ACC112 (cell line): ENCODE measurements at regions not wholly inside any gene's neighbourhood (a gene's known extent, or its start where the extent isn't known, plus 50 kb on each side); places are given as distances from the start of the nearest gene placed in this dataset.

Experiments used
- H2AFZ ChIP-seq: fragments of 200-600 bp; sonication (generic); one replicate; pipeline ENCODE4 v1.6.0; 2017; ENCODE audit warnings: antibody characterized with exemption, low read length; ENCODE audit not compliant: unreplicated experiment
- H3K27ac ChIP-seq: fragments of 200-600 bp; sonication (generic); 2 replicates; pipeline ENCODE4 v1.5.1; 2014; ENCODE audit warnings: low read depth, mild to moderate bottlenecking, antibody characterized with exemption, low read length, moderate library complexity
- H3K27me3 ChIP-seq: fragments of 200-600 bp; sonication (generic); 2 replicates; pipeline ENCODE4 v1.6.1; 2014; ENCODE audit warnings: mild to moderate bottlenecking, antibody characterized with exemption, low read length, moderate library complexity, mixed read lengths; ENCODE audit not compliant: insufficient read depth
- H3K36me3 ChIP-seq: fragments of 200-600 bp; sonication (generic); 2 replicates; pipeline ENCODE4 v1.6.1; 2016; ENCODE audit warnings: mild to moderate bottlenecking, antibody characterized with exemption, low read length, moderate library complexity, mixed read lengths; ENCODE audit not compliant: insufficient read depth
- H3K4me1 ChIP-seq: fragments of 200-600 bp; sonication (generic); one replicate; pipeline ENCODE4 v1.6.1; 2016; ENCODE audit warnings: low read length, mixed read lengths; ENCODE audit not compliant: insufficient read depth, unreplicated experiment, control insufficient read depth
- H3K4me3 ChIP-seq: fragments of 200-600 bp; sonication (generic); 2 replicates; pipeline ENCODE4 v1.5.1; 2014; ENCODE audit warnings: mild to moderate bottlenecking, low read depth, low read length
- H3K79me2 ChIP-seq: fragments of 200-600 bp; sonication (generic); one replicate; pipeline ENCODE4 v1.6.0; 2016; ENCODE audit warnings: low read length; ENCODE audit not compliant: control insufficient read depth, unreplicated experiment, insufficient read depth

DNA sequence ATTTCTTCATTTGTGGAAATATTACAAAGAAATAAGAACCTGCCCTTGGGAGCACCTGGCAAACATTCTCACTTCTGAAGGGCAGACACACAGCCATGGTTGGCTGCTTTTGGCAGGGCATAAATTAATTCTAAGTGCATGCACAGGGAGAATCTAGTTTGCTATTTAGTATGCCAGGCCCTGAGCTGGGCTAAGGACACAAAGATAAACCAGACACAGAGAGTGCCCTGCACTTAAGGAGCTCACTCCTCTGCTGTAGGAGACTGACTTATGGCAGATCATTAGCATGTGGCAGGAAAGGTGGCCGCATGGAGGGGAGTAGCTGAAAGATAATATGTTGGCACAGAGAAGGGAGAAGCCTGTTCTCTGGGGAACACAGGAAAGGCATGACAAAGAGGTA, 367.0 kb downstream of the LPIN1 start:
- peaks cover under 1% of the 10 kb centered on the region for H3K4me1 ChIP-seq
- no peak overlapping the region for H3K27ac ChIP-seq
- H2AFZ ChIP-seq = no peak overlapping the region
- no peaks in the 10 kb centered on the region for H3K27me3 ChIP-seq
- H3K4me3 ChIP-seq = no peak overlapping the region
- H3K79me2 ChIP-seq = no peaks in the 10 kb centered on the region
- H3K36me3 ChIP-seq = no peaks in the 10 kb centered on the region

DNA sequence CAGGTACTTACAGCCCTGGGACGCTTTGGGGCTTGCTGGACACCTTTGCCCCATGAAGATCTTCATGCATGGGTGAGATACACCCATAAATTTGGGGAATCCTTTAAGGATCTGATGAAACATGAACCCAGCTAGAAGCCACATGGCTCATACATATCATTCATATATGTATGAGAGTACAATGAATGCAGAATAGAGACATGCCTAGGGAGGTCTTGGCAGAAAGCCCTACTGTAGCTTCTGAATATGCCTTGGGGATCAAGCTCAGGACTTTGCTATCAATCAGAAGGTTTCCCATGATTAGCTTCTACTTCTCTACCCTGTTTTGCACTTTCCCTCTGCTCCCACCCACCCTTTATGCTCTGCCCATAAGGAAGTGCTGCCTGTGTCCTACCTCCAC, 368.4 kb downstream of the LPIN1 start:
- no peaks in the 10 kb centered on the region for H3K79me2 ChIP-seq
- H3K27ac ChIP-seq = no peak overlapping the region
- no peak overlapping the region for H3K4me3 ChIP-seq
- H3K4me1 ChIP-seq = peaks cover 7% of the 10 kb centered on the region
- no peaks in the 10 kb centered on the region for H3K27me3 ChIP-seq
- H3K36me3 ChIP-seq = no peaks in the 10 kb centered on the region
- no peak overlapping the region for H2AFZ ChIP-seq

DNA sequence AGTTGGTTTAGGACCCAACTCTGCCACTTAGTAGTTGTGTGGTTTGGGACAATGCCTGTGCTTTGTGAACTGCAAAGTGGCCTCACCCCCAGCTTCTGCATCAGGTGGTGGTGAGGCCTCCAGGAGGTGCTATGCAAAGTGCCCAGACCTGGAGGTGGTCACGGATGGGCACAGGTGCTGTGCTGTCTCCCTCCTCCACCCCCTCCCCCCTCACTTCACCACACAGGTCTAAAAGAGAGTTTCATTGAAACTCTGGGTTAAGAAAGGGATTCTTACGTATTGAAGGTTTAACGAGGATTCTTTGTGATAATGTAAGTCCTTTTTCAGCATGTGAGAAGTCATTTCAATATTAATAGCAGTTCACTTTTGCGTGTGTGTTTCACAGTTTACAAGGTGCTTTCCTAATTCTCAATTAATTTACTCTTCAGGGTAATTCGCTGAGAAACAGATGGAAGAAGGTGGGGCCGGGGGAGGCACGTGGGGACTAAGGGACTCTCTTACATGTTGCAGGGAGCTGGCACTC, 369.9 kb downstream of the LPIN1 start:
- H2AFZ ChIP-seq = no peak overlapping the region
- no peak overlapping the region for H3K4me3 ChIP-seq
- no peaks in the 10 kb centered on the region for H3K36me3 ChIP-seq
- H3K27me3 ChIP-seq = no peaks in the 10 kb centered on the region
- no peak overlapping the region for H3K27ac ChIP-seq
- H3K79me2 ChIP-seq = no peaks in the 10 kb centered on the region
- peaks cover 22% of the 10 kb centered on the region for H3K4me1 ChIP-seq

DNA sequence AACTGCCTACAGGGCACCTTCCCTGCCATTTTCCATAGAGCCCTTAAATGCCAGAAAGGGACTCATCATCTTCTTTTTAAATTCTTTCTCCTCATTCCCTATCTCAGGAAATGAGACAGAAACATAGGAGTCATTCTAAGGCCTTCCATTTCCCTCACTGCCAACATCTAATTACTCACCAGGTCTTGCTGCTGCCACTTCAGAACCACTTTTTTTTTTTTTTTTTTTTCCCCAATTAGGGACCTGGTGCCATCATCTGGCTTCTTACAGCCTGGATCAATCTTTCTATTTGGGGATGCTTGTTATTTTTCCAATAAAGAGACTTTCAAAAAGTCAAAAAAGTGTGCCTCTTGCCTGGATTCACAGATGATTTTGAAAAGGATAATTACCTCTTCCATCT, 373.4 kb downstream of the LPIN1 start:
- peak overlapping the region; percentile 92 for H3K27ac ChIP-seq

DNA sequence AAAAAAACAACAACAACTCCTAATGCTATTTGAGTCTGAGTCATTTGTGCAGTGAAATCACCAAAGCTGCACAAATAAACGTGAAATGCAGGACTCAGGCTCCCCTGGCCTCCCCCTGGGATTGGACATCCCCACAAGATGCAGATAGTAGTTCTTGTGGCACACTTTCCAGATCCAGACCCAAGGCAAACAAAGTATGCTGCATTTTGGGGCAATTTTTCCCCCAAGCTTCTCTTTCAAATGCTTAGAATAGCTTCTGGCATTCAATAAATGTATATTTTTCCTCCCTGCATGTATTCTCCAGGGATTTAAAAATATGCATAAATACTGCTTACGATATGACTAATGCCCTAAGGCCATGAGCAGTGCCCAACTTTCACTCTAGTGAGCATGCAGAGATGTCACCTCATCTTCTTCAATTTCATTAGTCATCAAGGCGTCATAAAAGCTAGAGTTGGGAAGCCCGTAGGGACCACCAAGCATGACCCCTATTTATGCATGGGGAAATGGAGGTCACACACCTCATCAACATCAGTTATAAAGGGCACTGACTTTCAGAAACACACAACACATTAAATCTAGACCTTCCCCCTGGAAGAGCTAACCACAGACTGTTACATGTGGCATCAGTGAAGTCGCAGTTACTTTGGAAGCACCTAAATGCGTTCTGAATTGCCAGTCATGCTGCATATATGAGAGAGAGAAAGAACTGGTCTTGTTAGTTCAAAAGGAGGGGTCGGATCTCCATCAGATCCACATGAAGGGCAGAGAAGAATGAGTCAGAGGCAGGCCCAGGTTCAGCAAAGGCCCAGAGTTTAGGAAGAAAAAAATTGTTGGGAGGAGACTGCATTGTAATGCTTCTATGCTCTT, 374.1 kb downstream of the LPIN1 start:
- Histone ChIP-seq H3K27ac (peak overlapping the region; percentile 92), H3K79me2 (no peaks in the 10 kb centered on the region), H3K27me3 (no peaks in the 10 kb centered on the region), H3K36me3 (no peaks in the 10 kb centered on the region), H2AFZ (no peak overlapping the region), H3K4me1 (peaks cover 31% of the 10 kb centered on the region), H3K4me3 (peak overlapping the region; percentile 36)

More for the DNA sequence above, 373.4 kb downstream of the LPIN1 start:
- Histone ChIP-seq H3K4me3 (peak overlapping the region; percentile 42), H3K36me3 (no peaks in the 10 kb centered on the region), H3K4me1 (peaks cover 31% of the 10 kb centered on the region), H3K79me2 (no peaks in the 10 kb centered on the region), H2AFZ (no peak overlapping the region), H3K27me3 (no peaks in the 10 kb centered on the region)

DNA sequence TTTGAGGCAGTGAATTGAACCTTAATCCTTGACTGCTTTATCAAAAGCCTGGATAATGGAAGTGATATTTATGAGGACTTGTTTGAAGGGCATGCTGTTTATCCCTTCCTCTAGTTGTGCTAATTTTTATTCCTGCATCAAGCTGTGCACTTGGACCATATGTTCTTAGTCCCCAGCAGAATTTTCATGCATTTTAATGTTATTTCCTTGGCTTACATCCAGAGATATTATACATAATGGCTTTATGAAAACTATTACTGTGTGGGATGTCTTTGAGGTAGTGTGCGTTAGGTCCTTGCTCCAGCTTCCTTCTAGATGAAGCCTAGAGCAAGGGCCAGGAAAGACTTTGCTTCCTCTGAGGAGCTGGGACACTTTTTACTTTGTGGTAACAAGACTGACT, 378.4 kb downstream of the LPIN1 start:
- no peak overlapping the region for H3K27ac ChIP-seq
- no peaks in the 10 kb centered on the region; the same call in 1 of the 2 replicates for H3K36me3 ChIP-seq
- no peaks in the 10 kb centered on the region for H3K79me2 ChIP-seq
- peaks cover 24% of the 10 kb centered on the region for H3K4me1 ChIP-seq
- H2AFZ ChIP-seq = no peak overlapping the region
- no peak overlapping the region for H3K4me3 ChIP-seq
- H3K27me3 ChIP-seq = no peaks in the 10 kb centered on the region

DNA sequence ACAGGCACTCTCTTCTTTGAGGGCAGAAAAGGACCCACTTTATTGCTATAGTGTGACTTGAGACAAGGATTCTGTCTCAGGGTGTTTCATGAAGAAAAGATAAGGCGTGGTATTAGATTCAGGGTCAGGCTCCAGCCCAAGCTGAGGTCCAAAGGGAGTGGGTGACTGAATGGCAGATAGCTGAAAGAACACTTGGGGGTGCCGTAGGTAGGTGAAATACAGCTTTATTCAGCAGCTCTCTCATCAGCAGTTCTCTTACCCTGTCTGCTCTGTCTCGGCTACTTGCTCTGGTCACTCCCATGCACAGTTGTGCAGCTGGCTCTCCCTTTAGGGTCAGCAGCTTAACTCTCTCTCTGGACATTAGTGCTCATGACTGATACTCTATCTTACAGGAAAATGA, 379.9 kb downstream of the LPIN1 start:
- Histone ChIP-seq H3K4me3 (no peak overlapping the region), H3K79me2 (no peaks in the 10 kb centered on the region), H3K36me3 (no peaks in the 10 kb centered on the region; the same call in 1 of the 2 replicates), H3K27me3 (no peaks in the 10 kb centered on the region), H3K4me1 (peaks cover 9% of the 10 kb centered on the region), H2AFZ (no peak overlapping the region), H3K27ac (no peak overlapping the region)

DNA sequence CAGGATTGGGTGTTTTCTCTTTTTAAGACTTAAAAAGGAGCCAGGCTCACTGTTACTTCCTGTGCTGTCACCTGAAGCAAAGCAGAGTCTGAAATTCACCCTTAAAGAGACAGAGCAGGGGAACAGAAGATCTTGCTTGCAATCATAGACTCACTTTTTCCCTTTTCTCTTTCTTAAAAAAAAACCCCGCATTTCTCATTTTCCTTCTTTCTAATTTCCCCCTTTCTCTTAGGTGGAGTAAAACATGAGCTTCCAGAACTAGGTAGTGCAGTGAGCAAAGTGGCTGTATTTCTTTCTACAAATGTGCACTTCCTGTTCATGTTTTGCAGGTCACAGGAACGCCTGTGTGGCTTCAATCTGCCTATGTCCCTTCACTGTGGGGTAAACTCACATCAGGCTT, 381.2 kb downstream of the LPIN1 start:
- no peak overlapping the region for H3K27ac ChIP-seq

DNA sequence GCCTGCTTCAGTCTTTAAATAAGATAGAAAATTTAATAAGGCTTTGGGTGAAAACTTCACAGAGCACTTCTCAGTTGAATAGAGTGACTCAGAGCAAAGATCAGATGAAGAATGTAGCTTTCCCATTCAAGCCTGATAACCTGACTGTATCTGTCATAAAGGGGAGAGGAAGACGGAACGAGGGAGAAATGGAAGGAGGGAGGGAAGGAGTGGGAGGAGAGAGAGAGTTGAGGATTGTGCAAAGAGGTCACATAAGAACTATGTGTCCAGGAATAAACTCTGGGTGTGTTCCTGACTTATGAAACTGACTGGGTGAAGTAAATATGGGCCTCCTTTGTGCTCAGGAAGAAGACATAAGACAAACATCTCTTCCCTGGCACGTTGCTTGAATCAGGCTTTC, 385.5 kb downstream of the LPIN1 start:
- no peak overlapping the region for H3K27ac ChIP-seq
- no peaks in the 10 kb centered on the region; the same call in 1 of the 2 replicates for H3K36me3 ChIP-seq
- H2AFZ ChIP-seq = peak overlapping the region; percentile 41
- no peaks in the 10 kb centered on the region for H3K79me2 ChIP-seq
- H3K4me1 ChIP-seq = peaks cover 10% of the 10 kb centered on the region
- H3K4me3 ChIP-seq = no peak overlapping the region
- H3K27me3 ChIP-seq = no peaks in the 10 kb centered on the region

More for the DNA sequence above, 381.2 kb downstream of the LPIN1 start:
- Histone ChIP-seq H3K27me3 (no peaks in the 10 kb centered on the region), H3K4me1 (peaks cover 10% of the 10 kb centered on the region), H2AFZ (no peak overlapping the region), H3K79me2 (no peaks in the 10 kb centered on the region), H3K4me3 (no peak overlapping the region), H3K36me3 (no peaks in the 10 kb centered on the region; the same call in 1 of the 2 replicates)

DNA sequence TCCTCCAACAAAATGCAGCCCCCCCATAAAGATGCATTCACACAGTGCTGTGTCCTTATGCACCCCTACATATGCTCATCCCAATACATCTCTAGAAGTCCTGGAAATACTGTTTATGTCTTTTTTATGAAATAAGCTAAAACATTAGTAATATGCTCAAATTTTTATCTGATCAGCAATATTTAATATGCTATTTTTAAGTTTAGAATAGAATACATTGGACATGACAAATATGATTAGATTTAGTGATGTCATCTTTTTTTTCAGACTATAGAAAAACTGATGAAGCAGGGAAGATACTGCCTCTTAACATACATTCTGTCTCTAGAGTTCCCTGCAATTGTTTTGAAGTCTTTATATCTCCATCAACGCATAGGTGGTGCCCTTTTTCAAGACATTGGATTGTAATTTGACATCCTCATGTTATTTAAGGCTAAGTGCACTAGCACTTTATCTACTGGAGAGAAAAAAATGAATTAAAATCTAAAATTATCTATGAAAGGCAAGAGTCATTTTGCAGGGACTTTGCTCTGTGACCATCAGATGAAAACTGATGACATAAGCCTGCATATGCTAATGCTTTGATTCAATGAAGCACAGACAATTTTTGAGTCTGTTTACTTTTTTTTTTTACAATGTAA, 395.3 kb downstream of the LPIN1 start:
- Histone ChIP-seq H3K4me3 (no peak overlapping the region), H3K36me3 (no peaks in the 10 kb centered on the region), H3K79me2 (no peaks in the 10 kb centered on the region), H3K27ac (no peak overlapping the region), H3K4me1 (peaks cover 6% of the 10 kb centered on the region), H2AFZ (no peak overlapping the region), H3K27me3 (no peaks in the 10 kb centered on the region; the same call in 1 of the 2 replicates)
